Transverse colon (tissue), 4 donors: ENCODE measurements at regions not wholly inside any gene's neighbourhood (a gene's known extent, or its start where the extent isn't known, plus 50 kb on each side); places are given as distances from the start of the nearest gene placed in this dataset.

Experiments
- DNase-seq: peaks from one replicate; pipeline ENCODE4 v3.0.0-alpha.2; 2019
- H3K27ac ChIP-seq, 4 donors: fragments of 200-600 bp; sonication (generic); 2 replicates each; pipeline ENCODE4 v1.5.1; 2016 to 2018; ENCODE audit warnings: inconsistent platforms in 4 of 4
- H3K27me3 ChIP-seq: fragments of 200-600 bp; sonication (generic); 2 replicates; pipeline ENCODE4 v1.5.1; 2017; ENCODE audit warnings: inconsistent platforms
- H3K36me3 ChIP-seq, 4 donors: fragments of 200-600 bp; sonication (generic); 2 replicates each; pipeline ENCODE4 v1.5.1; 2017 to 2019; ENCODE audit warnings: inconsistent platforms in 4 of 4
- H3K4me1 ChIP-seq, 4 donors: fragments of 200-600 bp; sonication (generic); 2 replicates each; pipeline ENCODE4 v1.5.1; 2017 to 2020; ENCODE audit warnings: inconsistent platforms in 4 of 4
- H3K4me3 ChIP-seq, 4 donors: fragments of 200-600 bp; sonication (generic); 1 replicate in 1 of 4; 2 replicates in 3 of 4; pipeline versions ENCODE4 v1.5.1 to v1.6.1; 2017 to 2019; ENCODE audit warnings: inconsistent platforms in 4 of 4
- H3K9me3 ChIP-seq, 2 donors: fragments of 200-600 bp; sonication (generic); 2 replicates each; pipeline ENCODE4 v1.5.1; 2017 to 2019; ENCODE audit warnings: inconsistent platforms in 2 of 2
- CTCF ChIP-seq, 5 experiments: fragments of 200-600 bp in 3 of 5; fragments of 450-650 bp in 2 of 5; sonication (generic) in 3 of 5; IDR thresholded peaks; 1 replicate in 2 of 5; 2 replicates in 3 of 5; pipeline ENCODE4 v1.5.1; 2016 to 2017; ENCODE audit warnings: antibody characterized with exemption in 5 of 5, inconsistent platforms in 3 of 5, mild to moderate bottlenecking in 2 of 5, moderate library complexity in 1 of 5
- EP300 ChIP-seq: sonication (generic); formaldehyde crosslinking; IDR thresholded peaks from one replicate; pipeline ENCODE4 v1.6.1; 2017; ENCODE audit warnings: antibody characterized with exemption, low read depth
- POLR2A ChIP-seq: fragments of 450-650 bp; IDR thresholded peaks from one replicate; pipeline ENCODE4 v1.6.1; 2016; ENCODE audit warnings: antibody characterized with exemption, mild to moderate bottlenecking, moderate library complexity
- POLR2AphosphoS5 ChIP-seq, 3 donors: sonication (generic); formaldehyde crosslinking; IDR thresholded peaks; one replicate each; pipeline ENCODE4 v1.6.1; 2016; ENCODE audit warnings: antibody characterized with exemption in 3 of 3
- WGBS, 2 donors: methylation state at CpG; one replicate each; pipeline ENCODE4 v1.1.5; 2018; ENCODE audit warnings: low coverage in 1 of 2; 5-methylcytosine and 5-hydroxymethylcytosine counted together
- in situ Hi-C, 4 donors: fragments of 200-750 bp; cut with MboI; loops; one replicate each; pipeline versions ENCODE4 v1.15.0 to v1.15.1; 2017; ENCODE audit warnings: low sequenced_read_pairs in 3 of 4, low pct_ligation_motif_present in 1 of 4, low pct_unique_long_range_greater_than_20kb in 1 of 4
- intact Hi-C: fragments of 100-400 bp; cut with DNase I; formaldehyde crosslinking; loops from one replicate; pipeline ENCODE4 v1.15.1; 2023; ENCODE audit warnings: low total_unique reads

DNA sequence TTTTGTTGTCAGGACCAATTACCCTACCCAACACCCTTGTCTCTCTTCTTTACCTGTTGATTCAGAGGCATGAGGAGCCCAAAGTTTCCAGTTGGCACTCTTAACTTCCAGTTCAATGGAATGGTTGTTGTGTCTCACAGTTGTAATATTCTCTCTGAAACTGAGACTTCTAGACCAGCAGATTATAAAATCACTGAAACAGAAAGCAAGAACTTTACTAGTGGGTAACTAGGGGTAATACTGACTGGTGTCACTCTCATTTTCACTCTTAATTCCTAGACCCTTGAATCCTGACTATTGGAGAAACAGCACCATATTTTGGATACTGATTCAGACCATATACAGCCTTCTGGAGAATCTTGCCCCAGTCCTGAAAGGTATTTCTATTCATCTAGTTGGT, 140.2 kb upstream of the MMS22L start:
- H3K27ac ChIP-seq = no peak overlapping the region
- H3K9me3 ChIP-seq = no peaks in the 10 kb centered on the region
- in situ Hi-C loops (no loop called here), intact Hi-C loops (no loop called here)
- TF ChIP-seq POLR2AphosphoS5 (IDR thresholded peaks at IDR 0.05) = no peak
- no peak for TF ChIP-seq POLR2A
- no peak for TF ChIP-seq EP300
- no peak for TF ChIP-seq CTCF (IDR thresholded peaks at IDR 0.05)
- no peak overlapping the region for H3K4me3 ChIP-seq
- no peaks in the 10 kb centered on the region for H3K27me3 ChIP-seq
- DNase-seq = no peak
- no peaks in the 10 kb centered on the region for H3K36me3 ChIP-seq
- no peaks in the 10 kb centered on the region for H3K4me1 ChIP-seq

- Histone ChIP-seq H3K9me3 (no peaks in the 10 kb centered on the region), H3K27me3 (no peaks in the 10 kb centered on the region), H3K36me3 (no peaks in the 10 kb centered on the region), H3K4me3 (no peak overlapping the region), H3K27ac (no peak overlapping the region), H3K4me1 (no peaks in the 10 kb centered on the region)
- TF ChIP-seq EP300 (no peak), POLR2A (no peak), CTCF (IDR thresholded peaks at IDR 0.05) (no peak)
- intact Hi-C loops = no loop called here
- no peak for DNase-seq
- in situ Hi-C loops = no loop called here
Measured at GRCh38 chr6:97427648-97428047, 144.6 kb upstream of the MMS22L start.

DNA sequence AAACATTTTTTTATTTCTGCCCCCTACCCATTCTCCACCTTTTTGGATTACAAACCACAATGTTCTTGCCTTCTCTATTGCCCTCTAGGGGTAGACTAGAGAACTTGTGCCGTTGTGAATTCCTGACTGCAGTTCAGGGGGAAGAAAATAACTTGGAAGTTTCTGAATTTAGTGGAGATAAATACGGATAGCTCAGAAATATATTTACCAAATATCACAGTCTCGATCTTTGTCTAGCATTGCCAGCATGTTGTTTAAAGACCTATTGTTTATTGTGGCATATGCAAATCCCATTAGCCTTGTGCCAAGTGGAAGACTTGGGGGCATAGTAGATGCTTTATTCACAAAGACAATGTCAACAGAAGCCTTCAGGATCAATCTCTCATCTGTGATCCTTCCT, 154.1 kb upstream of the MMS22L start:
- WGBS, 2 donors = 20 to 24% methylated on average over 3 of the region's 3 CpGs
- Histone ChIP-seq H3K27me3 (no peaks in the 10 kb centered on the region), H3K36me3 (no peaks in the 10 kb centered on the region), H3K4me3 (no peak overlapping the region), H3K4me1 (no peaks in the 10 kb centered on the region), H3K27ac (no peak overlapping the region), H3K9me3 (no peaks in the 10 kb centered on the region)
- intact Hi-C loops (no loop called here), in situ Hi-C loops (no loop called here)
- TF ChIP-seq CTCF (IDR thresholded peaks at IDR 0.05) (peak; percentile 26 to 54 (median 46)), POLR2A (no peak), POLR2AphosphoS5 (IDR thresholded peaks at IDR 0.05) (no peak), EP300 (no peak)
- no peak for DNase-seq

DNA sequence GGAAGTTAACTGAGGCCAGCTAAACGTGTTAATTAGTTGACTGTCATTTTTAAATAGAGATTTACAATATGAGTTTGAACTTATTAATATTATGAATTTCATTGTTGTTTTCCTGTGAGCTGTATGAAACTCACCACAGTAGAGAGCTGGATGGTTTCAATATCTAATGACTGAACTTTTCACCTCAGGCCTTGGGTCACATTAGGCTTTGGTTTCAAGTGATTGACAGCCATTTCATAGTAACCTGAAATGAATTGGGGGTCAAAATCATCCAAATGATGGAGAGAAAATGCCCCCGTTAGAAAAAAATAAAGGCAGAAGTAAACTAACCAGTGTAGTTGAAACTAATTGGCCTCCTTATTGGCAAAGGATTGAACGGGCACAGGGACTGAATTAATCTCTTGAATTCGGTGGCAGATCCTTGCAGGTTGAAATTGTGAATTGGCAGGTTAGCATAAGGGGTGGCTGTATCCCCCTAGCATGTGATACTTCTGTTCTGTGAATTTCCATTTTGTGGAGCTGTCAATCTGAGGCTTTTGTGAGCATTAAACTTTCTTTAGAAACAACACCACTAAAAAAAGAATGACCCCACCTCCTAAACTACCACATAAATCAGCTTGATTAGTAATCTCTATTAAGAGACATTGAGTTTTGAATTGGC, 155.1 kb upstream of the MMS22L start:
- TF ChIP-seq CTCF (IDR thresholded peaks at IDR 0.05) = no peak
- no peak for TF ChIP-seq POLR2AphosphoS5 (IDR thresholded peaks at IDR 0.05)
- TF ChIP-seq POLR2A = no peak
- no peak for TF ChIP-seq EP300
- Histone ChIP-seq H3K27ac (no peak overlapping the region), H3K4me3 (no peak overlapping the region), H3K9me3 (no peaks in the 10 kb centered on the region), H3K27me3 (no peaks in the 10 kb centered on the region), H3K36me3 (no peaks in the 10 kb centered on the region), H3K4me1 (no peaks in the 10 kb centered on the region)
- intact Hi-C loops = no loop called here
- 64 to 67% methylated on average over 4 of the region's 4 CpGs for WGBS, 2 donors
- in situ Hi-C loops = no loop called here
- DNase-seq = no peak
